ENCODE measurements at regions not wholly inside any gene's neighbourhood (a gene's known extent, or its start where the extent isn't known, plus 50 kb on each side); places are given as distances from the start of the nearest gene placed in this dataset.
A peak's percentile ranks its signal among the peaks of the same experiment; 100 is the strongest.

- H3K9me3 ChIP-seq, result no peaks in the 10 kb centered on the region
- no peak overlapping the region for H3K4me3 ChIP-seq
- no peak for TF ChIP-seq CTCF (IDR thresholded peaks at IDR 0.05)
- DNase-seq (no peak), ATAC-seq (no peak)
- H3K36me3 ChIP-seq (ENCODE audit: low read depth), result no peaks in the 10 kb centered on the region
- intact Hi-C loops (cut with DNase I, micrococcal nuclease), result no loop called here
- peaks cover 14% of the 10 kb centered on the region for H3K4me1 ChIP-seq (ENCODE audit: low read depth)
Measured at GRCh38 chr13:112136095-112136494, 69.1 kb downstream of the SOX1 start.

GRCh38 chr13:112137144-112137543 lies 70.2 kb downstream of the SOX1 start:
- Histone ChIP-seq H3K4me3 (no peak overlapping the region), H3K4me1 (ENCODE audit: low read depth) (peaks cover 10% of the 10 kb centered on the region), H3K36me3 (ENCODE audit: low read depth) (no peaks in the 10 kb centered on the region), H3K9me3 (no peaks in the 10 kb centered on the region)
- intact Hi-C loops (cut with DNase I, micrococcal nuclease), result no loop called here
- DNase-seq, result no peak
- TF ChIP-seq CTCF (IDR thresholded peaks at IDR 0.05), result no peak
- no peak for ATAC-seq

GRCh38 chr13:112140366-112140765 lies 73.4 kb downstream of the SOX1 start:
- intact Hi-C loops (cut with DNase I, micrococcal nuclease), result no loop called here
- H3K4me3 ChIP-seq, result no peak overlapping the region
- no peaks in the 10 kb centered on the region for H3K9me3 ChIP-seq
- ATAC-seq (no peak), DNase-seq (no peak)
- TF ChIP-seq CTCF (IDR thresholded peaks at IDR 0.05), result no peak
- peaks cover under 1% of the 10 kb centered on the region for H3K4me1 ChIP-seq (ENCODE audit: low read depth)
- H3K36me3 ChIP-seq (ENCODE audit: low read depth), result no peaks in the 10 kb centered on the region

- intact Hi-C loops (cut with DNase I, micrococcal nuclease), result no loop called here
- no peak for DNase-seq
- ATAC-seq, result peak; percentile 66
- Histone ChIP-seq H3K4me1 (ENCODE audit: low read depth) (no peaks in the 10 kb centered on the region), H3K4me3 (no peak overlapping the region), H3K9me3 (no peaks in the 10 kb centered on the region), H3K36me3 (ENCODE audit: low read depth) (no peaks in the 10 kb centered on the region)
- TF ChIP-seq CTCF (IDR thresholded peaks at IDR 0.05), result no peak
Measured at GRCh38 chr13:112141643-112142400, 74.9 kb downstream of the SOX1 start.

GRCh38 chr13:112142401-112142930 lies 75.5 kb downstream of the SOX1 start:
- no peaks in the 10 kb centered on the region for H3K9me3 ChIP-seq
- intact Hi-C loops (cut with DNase I, micrococcal nuclease), result no loop called here
- no peak for ATAC-seq
- no peaks in the 10 kb centered on the region for H3K4me1 ChIP-seq (ENCODE audit: low read depth)
- DNase-seq, result no peak
- TF ChIP-seq CTCF (IDR thresholded peaks at IDR 0.05), result no peak
- no peak overlapping the region for H3K4me3 ChIP-seq
- H3K36me3 ChIP-seq (ENCODE audit: low read depth), result no peaks in the 10 kb centered on the region
